OCI-LY1 (cell line): ENCODE measurements at regions not wholly inside any gene's neighbourhood (a gene's known extent, or its start where the extent isn't known, plus 50 kb on each side); places are given as distances from the start of the nearest gene placed in this dataset.

ENCODE experiments used
- CTCF ChIP-seq: fragments of 200-600 bp; sonication (generic), shearing (Covaris generic); IDR thresholded peaks from 2 replicates; pipeline ENCODE4 v1.5.1; 2017; ENCODE audit warnings: mild to moderate bottlenecking, antibody characterized with exemption, low read length, moderate library complexity, mixed read lengths
- EZH2 ChIP-seq: fragments of 200-600 bp; sonication (generic), shearing (Covaris generic); IDR thresholded peaks from 2 replicates; pipeline ENCODE4 v1.8.0; 2017; ENCODE audit warnings: borderline replicate concordance, mixed run types, mild to moderate bottlenecking, antibody characterized with exemption, low read length, moderate library complexity, mixed read lengths

- TF ChIP-seq CTCF (no peak), EZH2 (no peak)
These were observed 228.0 kb downstream of the SHOX start for GRCh38 chrX:858542-859078.
